Prostate gland (tissue), 2 donors: ENCODE measurements at regions not wholly inside any gene's neighbourhood (a gene's known extent, or its start where the extent isn't known, plus 50 kb on each side); places are given as distances from the start of the nearest gene placed in this dataset.

Source experiments
- POLR2A ChIP-seq: fragments of 450-650 bp; IDR thresholded peaks from one replicate; pipeline ENCODE4 v1.6.1; 2016; ENCODE audit warnings: antibody characterized with exemption, mild to moderate bottlenecking
- TF ChIP-seq, protein P1 (sequence below), 4 experiments: fragments of 200-600 bp in 2 of 4; fragments of 450-650 bp in 2 of 4; sonication (generic) in 2 of 4; IDR thresholded peaks; 1 replicate in 3 of 4; 2 replicates in 1 of 4; pipeline ENCODE4 v1.5.1; 2016 to 2019; ENCODE audit warnings: antibody characterized with exemption in 4 of 4, mild to moderate bottlenecking in 2 of 4, moderate library complexity in 2 of 4

DNA sequence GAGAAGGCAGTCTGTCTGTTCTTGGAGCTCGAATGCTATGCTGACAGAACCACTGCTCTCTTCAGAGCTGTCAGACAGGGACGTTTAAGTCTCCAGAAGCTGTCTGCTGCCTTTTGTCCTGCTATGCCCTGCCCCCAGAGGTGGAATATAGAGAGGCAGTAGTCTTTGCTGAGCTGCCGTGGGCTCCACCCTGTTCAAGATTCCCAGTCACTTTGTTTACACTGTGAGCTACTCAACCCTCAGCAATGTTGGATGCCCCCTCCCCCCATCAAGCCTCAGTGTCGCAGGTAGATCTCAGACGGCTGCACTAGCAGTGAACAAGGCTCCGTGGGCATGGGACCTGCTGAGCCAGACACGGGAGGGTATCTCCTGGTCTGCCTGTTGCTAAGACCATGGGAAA lies 344.2 kb downstream of the TMEM161B start:
- TF ChIP-seq, protein P1, sequence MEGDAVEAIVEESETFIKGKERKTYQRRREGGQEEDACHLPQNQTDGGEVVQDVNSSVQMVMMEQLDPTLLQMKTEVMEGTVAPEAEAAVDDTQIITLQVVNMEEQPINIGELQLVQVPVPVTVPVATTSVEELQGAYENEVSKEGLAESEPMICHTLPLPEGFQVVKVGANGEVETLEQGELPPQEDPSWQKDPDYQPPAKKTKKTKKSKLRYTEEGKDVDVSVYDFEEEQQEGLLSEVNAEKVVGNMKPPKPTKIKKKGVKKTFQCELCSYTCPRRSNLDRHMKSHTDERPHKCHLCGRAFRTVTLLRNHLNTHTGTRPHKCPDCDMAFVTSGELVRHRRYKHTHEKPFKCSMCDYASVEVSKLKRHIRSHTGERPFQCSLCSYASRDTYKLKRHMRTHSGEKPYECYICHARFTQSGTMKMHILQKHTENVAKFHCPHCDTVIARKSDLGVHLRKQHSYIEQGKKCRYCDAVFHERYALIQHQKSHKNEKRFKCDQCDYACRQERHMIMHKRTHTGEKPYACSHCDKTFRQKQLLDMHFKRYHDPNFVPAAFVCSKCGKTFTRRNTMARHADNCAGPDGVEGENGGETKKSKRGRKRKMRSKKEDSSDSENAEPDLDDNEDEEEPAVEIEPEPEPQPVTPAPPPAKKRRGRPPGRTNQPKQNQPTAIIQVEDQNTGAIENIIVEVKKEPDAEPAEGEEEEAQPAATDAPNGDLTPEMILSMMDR (IDR thresholded peaks at IDR 0.05) = no peak
- no peak for TF ChIP-seq POLR2A
